Putamen (tissue), 1 donor: ENCODE measurements at regions not wholly inside any gene's neighbourhood (a gene's known extent, or its start where the extent isn't known, plus 50 kb on each side); places are given as distances from the start of the nearest gene placed in this dataset.
A peak's percentile ranks its signal among the peaks of the same experiment; 100 is the strongest.
"Not testable (repeated sequence)": the region's sequence is repeated elsewhere in the genome, so short reads cannot be mapped to it uniquely, and the experiment has no call there.

ENCODE experiments used
- DNase-seq: peaks from one replicate; pipeline ENCODE4 v3.0.0-alpha.2; 2016; ENCODE audit warnings: low spot score

DNA sequence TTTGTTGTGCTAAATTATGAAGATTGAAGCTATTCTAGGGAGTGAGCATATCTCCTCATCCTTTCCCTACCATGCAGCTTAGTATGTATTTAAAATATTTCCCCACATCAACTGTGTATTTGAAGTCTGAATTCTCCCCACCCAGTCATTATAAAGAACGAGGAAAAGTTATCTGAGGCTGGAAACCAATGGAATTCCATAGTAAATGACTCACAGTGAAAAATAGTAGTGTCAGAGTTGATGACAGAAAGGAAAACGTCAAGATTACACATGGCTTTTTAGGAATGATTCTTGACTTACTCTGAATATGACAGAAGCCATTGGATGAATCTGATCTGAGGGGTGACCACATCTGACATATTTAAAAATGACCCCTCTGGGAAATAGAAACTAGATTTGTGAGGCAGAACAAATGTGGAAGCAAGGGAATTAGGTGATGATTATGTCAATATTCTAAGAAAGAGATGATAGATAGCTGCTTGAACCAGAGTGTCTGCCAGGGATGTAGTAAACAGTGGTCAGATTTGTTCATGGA lies 1768.9 kb upstream of the CDH9 start:
- no peak for DNase-seq

DNA sequence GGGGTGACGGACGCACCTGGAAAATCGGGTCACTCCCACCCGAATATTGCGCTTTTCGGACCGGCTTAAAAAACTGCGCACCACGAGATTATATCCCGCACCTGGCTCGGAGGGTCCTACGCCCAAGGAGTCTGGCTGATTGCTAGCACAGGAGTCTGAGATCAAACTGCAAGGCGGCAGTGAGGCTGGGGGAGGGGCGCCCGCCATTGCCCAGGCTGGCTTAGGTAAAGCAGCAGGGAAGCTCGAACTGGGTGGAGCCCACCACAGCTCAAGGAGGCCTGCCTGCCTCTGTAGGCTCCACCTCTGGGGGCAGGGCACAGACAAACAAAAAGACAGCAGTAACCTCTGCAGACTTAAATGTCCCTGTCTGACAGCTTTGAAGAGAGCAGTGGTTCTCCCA lies 1760.6 kb upstream of the CDH9 start:
- DNase-seq, result not testable (repeated sequence)

DNA sequence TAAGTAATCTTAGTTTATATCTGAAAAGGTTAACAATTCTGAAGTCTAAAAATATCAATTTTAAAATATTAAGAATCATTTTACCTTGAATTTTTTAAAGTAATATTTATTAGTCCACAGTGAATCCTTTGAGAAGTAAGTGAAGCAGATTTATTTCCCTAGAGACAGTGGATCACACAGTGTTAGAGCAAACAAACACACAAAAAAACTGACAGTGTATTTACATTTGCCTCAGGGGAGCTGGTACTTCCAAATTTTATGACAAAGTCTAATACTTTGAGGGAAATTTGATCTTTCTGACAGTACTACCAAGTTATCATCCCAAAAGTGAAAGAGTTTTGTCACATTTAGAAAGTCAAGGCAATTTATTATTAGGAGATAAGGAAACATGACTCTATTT lies 1750.6 kb upstream of the CDH9 start:
- no peak for DNase-seq

DNA sequence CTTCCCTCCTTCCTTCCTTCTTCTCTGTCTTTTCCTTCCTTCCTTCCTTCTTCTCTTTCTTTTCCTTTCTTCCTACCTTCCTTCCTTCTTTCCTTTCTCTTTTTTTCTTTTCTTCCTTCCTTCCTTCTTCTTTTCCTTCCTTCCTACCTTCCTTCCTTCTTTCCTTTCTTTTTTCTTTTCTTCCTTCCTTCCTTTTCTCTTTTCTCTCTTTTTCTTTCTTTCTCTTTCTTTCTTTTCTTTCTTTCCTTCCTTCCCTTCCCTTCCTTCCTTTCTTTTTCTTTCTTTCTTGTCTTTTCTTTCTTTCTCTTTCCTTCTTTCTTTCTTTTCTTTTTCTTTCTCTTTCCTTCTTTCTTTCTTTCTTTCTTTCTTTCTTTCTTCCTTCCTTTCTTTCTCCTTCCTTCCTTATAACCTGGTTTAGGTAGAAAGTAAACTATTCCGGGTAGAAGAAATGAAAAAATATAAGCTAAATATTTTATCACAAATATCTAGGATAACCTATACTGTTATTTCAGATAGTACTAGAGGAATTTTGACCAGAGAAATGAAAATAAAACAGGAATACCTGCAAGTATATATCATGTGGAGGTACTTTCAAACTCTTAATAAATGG lies 1741.8 kb upstream of the CDH9 start:
- no peak for DNase-seq

DNA sequence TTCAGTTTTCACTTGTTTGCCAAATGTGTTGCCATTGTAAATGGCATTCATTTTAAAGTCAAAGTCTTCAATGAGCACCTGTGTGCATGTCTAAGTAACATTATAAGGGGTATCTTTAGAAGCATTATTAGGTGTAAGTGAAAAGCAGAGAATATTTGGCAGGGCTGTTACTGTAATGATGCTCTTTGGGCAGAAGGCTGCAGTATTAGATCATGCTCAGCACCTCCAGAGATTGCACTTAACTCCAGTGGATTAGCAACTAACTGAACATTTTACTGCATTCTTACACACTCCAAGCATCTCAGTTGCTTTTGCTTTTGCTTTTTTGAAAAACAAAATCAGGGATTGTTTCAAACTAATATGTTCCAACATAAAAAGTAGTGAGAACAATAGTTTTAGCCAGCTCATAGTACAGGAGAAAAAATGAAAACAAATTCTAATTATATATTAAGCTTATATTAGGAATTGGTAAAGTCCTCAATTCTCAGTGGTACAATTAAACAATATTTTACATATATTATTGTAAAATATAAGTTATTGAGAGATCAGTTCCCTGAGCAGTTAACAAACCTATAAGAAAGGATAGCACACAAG lies 1740.9 kb upstream of the CDH9 start:
- peak; percentile 1 for DNase-seq

DNA sequence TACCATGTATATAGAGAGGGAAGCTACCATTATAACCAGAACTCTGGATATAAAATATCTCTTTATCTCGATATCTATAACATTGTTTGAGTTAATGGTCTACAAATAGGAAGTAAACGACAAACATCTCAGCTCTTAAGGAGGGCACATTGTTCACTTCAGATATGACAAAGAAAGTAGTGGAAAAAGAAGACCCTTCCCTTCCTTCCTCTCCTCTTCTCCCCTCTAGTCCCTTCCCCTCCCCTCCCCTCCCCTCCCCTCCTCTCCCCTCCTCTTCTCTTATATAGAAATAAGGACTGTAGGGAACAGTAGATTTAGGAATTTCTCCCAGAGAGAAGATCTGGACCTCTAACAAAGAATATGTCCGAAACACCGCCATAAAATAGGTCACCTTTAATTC lies 1731.9 kb upstream of the CDH9 start:
- DNase-seq, result no peak

DNA sequence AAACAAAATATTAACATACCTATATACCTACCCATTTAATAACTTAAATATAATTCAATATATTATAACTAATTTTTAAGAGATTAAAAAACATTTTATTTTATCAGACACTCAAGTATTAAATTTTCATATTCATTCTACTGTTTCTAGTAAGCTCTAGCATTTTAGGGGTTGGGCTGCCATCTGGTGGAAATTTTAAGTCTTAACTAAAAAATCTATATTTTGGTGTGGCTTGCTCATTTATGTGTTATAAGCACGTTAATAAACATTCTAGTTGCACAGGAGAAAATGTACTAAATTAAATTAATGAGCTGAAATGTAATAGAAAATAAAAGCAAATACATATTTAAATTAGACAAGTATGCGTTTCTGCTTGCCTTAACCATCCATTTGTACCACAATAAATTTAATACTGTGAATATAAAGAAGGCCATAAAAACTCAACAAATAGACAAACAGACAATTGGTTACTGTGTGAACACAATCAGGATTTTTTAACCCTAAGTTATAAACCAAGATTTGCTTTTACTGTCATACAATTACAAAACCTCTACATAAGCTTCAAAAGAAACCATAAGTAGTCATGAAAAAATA lies 1728.3 kb upstream of the CDH9 start:
- DNase-seq, result peak; percentile 19

DNA sequence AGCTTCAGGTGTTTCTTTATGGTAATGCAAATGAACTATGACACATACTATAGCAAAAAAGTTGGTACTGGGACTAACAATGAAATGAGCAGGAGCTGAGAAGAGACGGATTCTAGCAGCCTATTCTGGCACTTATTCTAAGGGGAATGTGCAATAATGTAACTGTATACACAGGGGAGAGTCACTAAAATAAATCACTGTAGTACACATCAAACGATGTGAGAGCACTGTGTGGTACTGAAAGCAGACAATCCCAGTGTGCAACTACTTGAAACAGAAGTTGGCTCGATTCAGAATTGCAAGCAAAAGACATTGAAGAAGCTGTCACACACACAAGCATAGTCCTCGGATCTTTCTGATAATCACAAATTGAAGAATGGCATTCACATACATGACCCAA lies 1713.0 kb upstream of the CDH9 start:
- no peak for DNase-seq

DNA sequence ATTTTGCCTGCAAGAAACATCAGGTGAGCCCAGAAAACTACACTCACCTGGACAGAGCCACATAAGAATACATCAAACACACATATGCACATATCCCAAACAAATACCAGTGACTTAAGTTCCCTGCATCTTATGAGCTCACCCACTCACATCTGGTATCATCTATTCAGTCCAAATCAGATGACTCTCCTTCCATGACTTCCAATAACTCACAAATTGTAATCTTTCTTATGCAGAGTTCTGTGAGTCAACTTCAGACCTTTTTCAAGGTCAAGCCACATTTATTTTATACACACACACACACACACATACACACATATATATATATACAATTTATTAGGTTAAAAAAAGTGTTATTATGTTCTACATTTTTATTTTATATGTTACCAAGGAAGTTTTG lies 1711.9 kb upstream of the CDH9 start:
- DNase-seq, result no peak

DNA sequence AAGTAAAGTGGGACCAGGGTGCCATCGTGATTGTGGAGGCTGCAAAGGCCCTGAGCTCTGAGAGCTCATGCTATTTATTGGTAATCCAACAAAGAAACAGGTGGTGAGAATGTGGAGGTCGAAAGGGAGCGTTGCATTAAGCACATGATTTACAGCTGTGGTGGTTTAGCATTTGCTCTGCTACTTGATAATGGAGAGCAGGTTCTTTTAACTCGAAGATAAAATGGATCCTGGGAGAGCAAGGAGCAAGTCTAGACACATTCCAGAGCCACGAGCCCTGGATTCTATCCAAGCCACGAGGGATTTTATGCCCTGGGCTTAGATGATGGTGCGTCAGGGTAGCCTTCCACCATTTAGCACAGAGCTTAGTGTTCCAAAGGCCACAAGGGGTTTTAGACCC lies 1710.1 kb upstream of the CDH9 start:
- no peak for DNase-seq

DNA sequence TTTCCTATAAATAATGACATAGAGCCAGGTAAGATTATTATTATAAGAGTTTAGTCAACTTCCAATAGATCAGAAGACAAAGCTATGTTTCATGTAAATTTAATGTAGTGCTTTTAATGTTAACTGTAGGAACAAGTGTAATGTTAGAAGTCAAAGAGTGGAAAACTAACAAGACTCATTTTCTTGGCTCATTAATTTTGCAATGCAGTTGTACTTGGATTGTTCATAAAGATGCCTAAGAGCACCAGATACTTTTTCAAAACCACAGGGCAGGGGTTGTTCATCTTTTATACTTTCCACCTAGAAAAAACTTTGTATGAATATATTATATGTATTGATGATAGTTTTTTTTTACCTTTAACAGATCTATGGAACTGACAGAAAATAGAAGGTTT lies 1705.3 kb upstream of the CDH9 start:
- DNase-seq, result no peak

DNA sequence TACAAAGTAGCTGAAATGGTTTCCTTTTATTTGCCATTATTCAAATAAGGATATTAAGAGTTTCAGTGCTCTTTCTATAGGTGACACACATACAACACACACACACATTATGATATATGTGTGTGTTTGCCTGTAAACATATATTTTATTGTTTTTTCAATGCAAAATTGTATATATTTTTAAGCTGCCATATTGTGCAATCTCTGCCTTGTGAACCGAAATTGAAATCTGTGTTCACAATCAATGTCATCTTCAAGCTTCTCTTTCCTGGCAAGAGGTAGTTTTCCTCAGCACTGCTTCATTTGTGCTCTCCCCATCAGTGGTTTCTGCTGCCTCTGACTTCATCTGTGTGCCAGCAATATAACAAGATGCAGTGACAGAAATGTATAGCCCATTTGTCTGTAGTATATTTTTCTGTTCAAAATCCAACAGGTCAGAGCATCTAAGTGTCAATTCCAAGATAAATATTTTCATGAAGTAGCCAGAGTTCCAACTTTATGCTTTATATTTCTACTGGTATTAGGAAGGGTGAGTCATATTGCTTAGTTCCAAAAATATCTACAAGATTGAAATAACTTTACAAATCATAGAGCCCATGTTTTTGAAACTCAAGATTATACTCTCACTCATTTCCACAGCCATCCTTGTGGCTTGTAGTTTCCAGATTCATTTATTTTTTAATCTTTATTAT lies 1704.8 kb upstream of the CDH9 start:
- no peak for DNase-seq

DNA sequence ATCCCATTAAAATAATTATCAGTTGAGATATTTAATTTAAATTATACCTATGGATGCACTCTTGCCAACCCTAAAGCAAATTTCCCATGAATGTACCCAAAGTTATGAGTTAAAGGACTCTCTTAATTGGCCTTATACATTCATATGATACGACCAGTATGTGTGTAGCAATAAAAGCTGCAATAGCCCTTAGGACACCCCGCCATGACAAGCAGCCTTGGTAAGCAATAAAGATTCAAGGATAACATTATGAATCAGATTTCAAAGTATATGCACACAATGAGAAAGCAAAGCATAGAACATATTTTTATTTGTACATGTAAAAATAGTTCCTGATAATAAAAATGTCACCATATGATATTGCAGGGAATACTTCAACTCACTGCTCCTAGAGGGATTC lies 1699.3 kb upstream of the CDH9 start:
- no peak for DNase-seq

DNA sequence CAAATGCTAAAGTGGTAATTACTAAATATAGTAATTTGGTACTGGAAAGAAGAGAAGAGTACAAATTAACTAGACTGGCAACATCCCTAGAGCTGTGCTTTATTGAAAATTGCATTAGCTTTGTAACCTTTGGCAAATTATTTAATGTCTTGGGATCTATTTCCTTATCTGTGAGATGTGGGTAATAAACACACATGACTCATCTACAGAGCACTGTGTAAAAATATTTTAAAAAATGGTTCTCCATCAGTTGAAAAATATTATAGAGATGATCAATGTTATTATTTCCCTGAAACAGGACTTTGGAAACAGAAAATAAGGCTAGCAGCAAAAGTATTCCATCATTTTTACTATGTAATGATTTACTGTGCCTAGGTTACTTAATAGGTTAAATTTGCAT lies 1698.8 kb upstream of the CDH9 start:
- no peak for DNase-seq

DNA sequence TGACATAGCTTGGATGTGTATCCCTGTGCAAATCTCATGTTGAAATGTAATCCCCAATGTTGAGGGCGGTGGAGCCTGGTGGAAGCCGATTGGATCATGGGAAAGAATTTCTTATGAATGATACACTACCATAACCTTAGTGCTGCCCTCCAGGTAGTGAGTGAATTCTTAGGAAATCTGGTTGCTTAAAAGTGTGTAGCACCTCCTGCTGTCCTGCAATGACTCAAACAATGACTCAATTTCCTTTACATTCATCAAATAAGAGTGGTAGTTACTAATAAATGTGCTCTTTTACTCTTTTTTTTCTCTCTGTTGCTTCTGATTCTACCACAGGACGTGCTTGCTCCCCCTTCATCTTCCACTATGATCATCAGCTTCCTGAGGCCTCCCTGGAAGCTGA lies 1696.0 kb upstream of the CDH9 start:
- no peak for DNase-seq

DNA sequence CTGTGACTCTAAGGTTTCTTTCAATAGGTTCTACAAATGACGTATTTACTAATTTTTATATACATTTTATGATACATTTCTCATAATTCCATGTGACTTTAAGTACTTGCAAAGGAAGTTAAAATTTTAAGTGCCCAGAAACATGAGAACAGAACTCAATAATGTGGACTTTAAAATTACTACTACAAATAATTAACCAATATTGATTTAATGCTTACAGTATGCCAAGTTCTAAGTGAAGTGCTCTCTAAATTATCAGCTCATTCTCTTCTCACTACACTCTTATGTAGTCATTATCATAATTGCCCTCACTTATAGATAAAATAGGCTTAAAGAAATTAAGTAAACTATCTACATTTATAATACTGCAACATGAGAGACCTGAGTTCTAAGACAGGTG lies 1690.7 kb upstream of the CDH9 start:
- no peak for DNase-seq

DNA sequence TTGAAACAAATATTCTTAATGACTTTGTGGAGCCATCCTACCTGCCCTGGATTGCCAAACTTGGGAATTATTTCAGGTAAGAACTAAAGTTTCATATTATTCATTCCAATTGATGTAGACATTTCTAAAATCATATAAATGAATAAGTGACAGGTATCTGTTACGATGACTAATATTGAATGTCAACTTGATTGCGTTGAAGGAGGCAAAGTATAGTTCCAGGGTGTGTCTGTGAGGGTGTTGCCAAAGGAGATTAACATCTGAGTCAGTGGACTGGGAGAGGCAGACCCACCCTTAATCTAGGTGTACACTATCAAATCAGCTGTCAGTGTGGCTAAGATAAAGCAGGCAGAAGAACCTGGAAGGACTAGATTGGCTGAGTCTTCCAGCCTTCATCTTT lies 1688.4 kb upstream of the CDH9 start:
- DNase-seq, result no peak

DNA sequence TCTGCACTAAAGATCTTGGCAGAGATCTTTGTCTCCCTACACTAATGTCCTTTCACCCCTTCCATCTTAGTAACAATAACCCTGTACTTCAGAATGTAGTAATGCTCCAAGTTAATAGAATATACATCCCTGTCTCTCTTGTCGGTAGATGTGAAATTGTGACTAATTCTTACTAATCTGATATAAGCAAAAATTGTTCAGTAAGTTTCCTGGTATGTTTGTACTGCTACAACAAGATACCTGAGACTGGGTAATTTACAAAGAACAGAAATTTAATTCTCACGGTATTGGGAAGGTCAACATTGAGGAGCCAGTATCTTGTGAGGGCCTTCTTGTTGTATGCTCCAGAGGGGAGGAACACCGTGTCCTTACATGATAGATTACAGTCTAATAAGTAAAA lies 1686.6 kb upstream of the CDH9 start:
- DNase-seq, result no peak

DNA sequence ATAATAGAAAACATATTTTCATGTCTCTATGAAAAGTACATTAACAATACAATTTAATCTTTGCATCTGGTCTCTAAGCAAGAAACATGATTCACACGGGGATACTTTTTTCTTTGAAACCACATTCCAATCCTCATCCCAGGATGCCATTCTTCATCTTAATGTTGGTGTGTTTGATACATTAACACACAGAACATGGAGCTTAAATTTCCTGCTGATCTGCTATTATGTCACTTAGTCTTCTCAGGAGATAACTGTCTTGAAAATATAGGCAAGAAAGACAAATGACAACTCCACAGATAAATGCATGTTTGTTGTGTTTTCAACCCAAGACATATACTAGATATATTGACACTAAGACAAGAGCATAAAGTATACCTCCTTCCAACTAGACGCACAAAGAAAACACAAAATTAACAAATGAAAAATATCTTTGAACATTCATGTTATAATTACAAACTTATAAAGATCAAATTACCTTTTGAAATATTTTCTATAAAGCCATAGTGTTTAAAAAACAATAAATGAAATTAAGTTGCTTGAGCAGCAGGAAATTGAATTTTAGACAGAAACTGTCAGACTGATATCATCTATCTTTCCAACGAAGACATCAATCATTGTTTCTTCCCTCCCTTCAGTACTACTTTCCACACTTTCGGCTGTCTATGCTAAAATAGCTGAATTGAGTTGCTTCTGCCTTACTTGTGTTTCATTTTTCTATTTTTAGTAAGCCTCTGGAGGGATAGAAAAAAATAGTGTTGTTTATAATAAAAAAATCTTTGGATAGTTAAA lies 1676.7 kb upstream of the CDH9 start:
- DNase-seq, result no peak

DNA sequence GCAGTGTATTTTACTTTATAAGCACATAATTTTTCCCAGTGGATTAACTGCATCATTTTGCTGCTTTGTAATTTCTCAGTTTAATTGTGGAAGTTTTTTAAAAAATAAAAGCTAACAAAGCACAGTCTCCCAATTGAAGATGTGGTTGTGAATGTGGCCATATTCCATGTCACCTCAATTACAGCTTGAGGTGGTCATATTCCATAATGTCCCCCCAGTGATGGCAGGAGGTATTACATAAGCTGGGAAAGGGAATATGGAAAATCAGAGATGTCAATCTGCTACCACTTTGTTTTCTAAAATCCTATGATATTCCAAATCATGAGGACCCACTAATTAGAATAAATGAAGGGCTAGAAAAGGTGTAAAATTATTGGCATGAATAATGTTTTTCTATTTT lies 1672.0 kb upstream of the CDH9 start:
- no peak for DNase-seq

DNA sequence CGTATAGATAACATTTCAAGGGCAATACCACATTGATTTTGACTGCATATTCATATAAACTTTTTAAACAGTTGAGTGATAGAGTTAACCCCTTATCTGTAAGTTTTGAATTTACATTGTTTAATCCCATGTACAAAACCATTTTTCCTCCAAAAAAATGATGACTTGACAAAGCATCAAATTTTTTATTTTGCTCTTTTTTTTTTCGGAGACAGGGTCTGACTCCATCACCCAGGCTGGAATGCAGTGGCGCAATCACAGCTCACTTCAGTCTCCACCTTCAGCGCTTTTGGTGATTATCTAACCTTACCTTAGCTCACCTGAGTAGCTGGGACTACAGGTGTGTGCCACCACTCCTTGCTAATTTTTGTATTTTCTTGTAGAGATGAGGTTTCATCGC lies 1670.1 kb upstream of the CDH9 start:
- DNase-seq, result no peak

DNA sequence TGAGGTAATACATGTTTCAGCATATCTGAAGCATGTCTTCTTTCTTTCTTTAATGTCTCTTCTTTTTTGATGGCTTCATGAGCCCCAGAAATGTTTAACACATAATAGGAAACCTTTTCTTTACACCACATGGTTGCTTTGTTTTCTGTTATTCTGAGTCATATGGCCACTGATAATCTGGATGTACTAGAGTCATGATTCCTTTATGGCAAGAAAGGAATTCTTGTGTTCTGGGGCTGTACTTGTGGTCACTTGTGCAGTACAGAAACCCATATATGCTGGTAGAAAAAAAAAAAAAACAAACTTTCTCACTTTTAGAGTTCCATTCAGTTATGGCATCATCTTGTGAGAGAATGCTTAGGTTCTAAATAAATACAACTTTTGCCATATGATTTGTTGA lies 1669.3 kb upstream of the CDH9 start:
- DNase-seq, result no peak
